Epithelial cell of prostate (primary cell): ENCODE measurements at regions not wholly inside any gene's neighbourhood (a gene's known extent, or its start where the extent isn't known, plus 50 kb on each side); places are given as distances from the start of the nearest gene placed in this dataset.

Experiments
- DNase-seq: peaks from one replicate; pipeline ENCODE4 v3.0.0-alpha.2; 2011; ENCODE audit warnings: low read depth, low spot score
- H3K27ac ChIP-seq: fragments of 450-650 bp; 2 replicates; pipeline ENCODE4 v1.5.1; 2017; ENCODE audit warnings: mild to moderate bottlenecking

- DNase-seq = no peak
- H3K27ac ChIP-seq = no peak overlapping the region
Observed at GRCh38 chr7:25541877-25542276, 313.6 kb upstream of the NPVF start.

- no peak overlapping the region for H3K27ac ChIP-seq
- no peak for DNase-seq
Observed at GRCh38 chr7:25543210-25543609, 314.9 kb upstream of the NPVF start.

GRCh38 chr7:25543798-25544197 lies 315.5 kb upstream of the NPVF start:
- no peak overlapping the region for H3K27ac ChIP-seq
- DNase-seq = no peak

GRCh38 chr7:25544254-25544653 lies 316.0 kb upstream of the NPVF start:
- no peak for DNase-seq
- H3K27ac ChIP-seq = no peak overlapping the region

GRCh38 chr7:25545124-25546008 lies 317.1 kb upstream of the NPVF start:
- DNase-seq = no peak
- H3K27ac ChIP-seq = no peak overlapping the region

- DNase-seq = no peak
- H3K27ac ChIP-seq = no peak overlapping the region
Observed at GRCh38 chr7:25546306-25546705, 318.0 kb upstream of the NPVF start.

- DNase-seq = no peak
- H3K27ac ChIP-seq = no peak overlapping the region
Observed at GRCh38 chr7:25549271-25549921, 321.1 kb upstream of the NPVF start.

GRCh38 chr7:25550149-25550548 lies 321.9 kb upstream of the NPVF start:
- no peak for DNase-seq
- no peak overlapping the region for H3K27ac ChIP-seq

GRCh38 chr7:25552998-25553397 lies 324.7 kb upstream of the NPVF start:
- DNase-seq = no peak
- no peak overlapping the region for H3K27ac ChIP-seq

GRCh38 chr7:25553580-25554291 lies 325.4 kb upstream of the NPVF start:
- no peak overlapping the region for H3K27ac ChIP-seq
- DNase-seq = no peak

GRCh38 chr7:25557379-25557917 lies 329.2 kb upstream of the NPVF start:
- no peak overlapping the region for H3K27ac ChIP-seq
- no peak for DNase-seq

- DNase-seq = no peak
- H3K27ac ChIP-seq = no peak overlapping the region
Observed at GRCh38 chr7:25557930-25558329, 329.6 kb upstream of the NPVF start.

GRCh38 chr7:25558605-25559004 lies 330.3 kb upstream of the NPVF start:
- no peak overlapping the region for H3K27ac ChIP-seq
- no peak for DNase-seq

- no peak for DNase-seq
Observed at GRCh38 chr7:25559581-25560367, 331.5 kb upstream of the NPVF start.

GRCh38 chr7:25562673-25563182 lies 334.4 kb upstream of the NPVF start:
- H3K27ac ChIP-seq = no peak overlapping the region
- no peak for DNase-seq

More at GRCh38 chr7:25559581-25560367, 331.5 kb upstream of the NPVF start:
- no peak overlapping the region for H3K27ac ChIP-seq

GRCh38 chr7:25565002-25565401 lies 336.7 kb upstream of the NPVF start:
- no peak overlapping the region for H3K27ac ChIP-seq
- no peak for DNase-seq

- H3K27ac ChIP-seq = no peak overlapping the region
- peak; percentile 5 for DNase-seq
Observed at GRCh38 chr7:25565949-25566348, 337.7 kb upstream of the NPVF start.

- DNase-seq = no peak
Observed at GRCh38 chr7:25567430-25567829, 339.1 kb upstream of the NPVF start.

GRCh38 chr7:25569765-25570164 lies 341.5 kb upstream of the NPVF start:
- DNase-seq = no peak
- no peak overlapping the region for H3K27ac ChIP-seq

More at GRCh38 chr7:25567430-25567829, 339.1 kb upstream of the NPVF start:
- H3K27ac ChIP-seq = no peak overlapping the region

GRCh38 chr7:25572423-25572822 lies 344.1 kb upstream of the NPVF start:
- no peak overlapping the region for H3K27ac ChIP-seq
- no peak for DNase-seq
